Ishikawa (cell line): ENCODE measurements at regions not wholly inside any gene's neighbourhood (a gene's known extent, or its start where the extent isn't known, plus 50 kb on each side); places are given as distances from the start of the nearest gene placed in this dataset.

Source experiments
- CREB1 ChIP-seq: IDR thresholded peaks from 2 replicates; pipeline ENCODE4 v1.6.1; 2012; ENCODE audit warnings: low read depth
- TAF1 ChIP-seq: IDR thresholded peaks from 2 replicates; pipeline ENCODE4 v1.6.1; 2012; ENCODE audit warnings: low read depth, mild to moderate bottlenecking
- ZBTB7A ChIP-seq: IDR thresholded peaks from 2 replicates; pipeline ENCODE4 v1.6.1; 2012; ENCODE audit warnings: low read depth
- TF ChIP-seq, protein P1 (sequence below): IDR thresholded peaks from 2 replicates; pipeline ENCODE4 v1.6.1; 2012

DNA sequence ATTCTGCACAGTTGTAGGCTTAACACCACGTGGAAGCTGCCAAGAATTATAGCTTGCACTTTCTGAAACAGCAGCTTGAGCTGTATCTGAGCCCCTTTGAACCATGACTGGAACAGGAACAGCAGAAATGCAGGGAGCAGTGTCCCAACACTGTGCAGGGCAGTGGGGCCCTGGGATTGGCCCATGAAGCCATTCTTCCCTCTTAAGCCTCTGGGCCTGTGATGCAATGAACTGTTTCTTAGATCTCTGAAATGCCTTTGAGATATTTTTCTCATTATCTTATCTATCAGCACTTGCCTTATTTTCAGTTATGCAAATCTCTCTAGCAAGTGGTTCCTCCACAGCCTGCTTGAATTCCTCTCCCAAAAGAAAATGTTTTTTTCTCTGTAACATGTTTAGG is 87.0 kb upstream of the MTAP start:
- TF ChIP-seq TAF1 = no peak
- TF ChIP-seq CREB1 = no peak
- no peak for TF ChIP-seq ZBTB7A
- TF ChIP-seq, protein P1, sequence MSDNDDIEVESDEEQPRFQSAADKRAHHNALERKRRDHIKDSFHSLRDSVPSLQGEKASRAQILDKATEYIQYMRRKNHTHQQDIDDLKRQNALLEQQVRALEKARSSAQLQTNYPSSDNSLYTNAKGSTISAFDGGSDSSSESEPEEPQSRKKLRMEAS = no peak
